NCI-H2227 treated with DMSO at 0.1 percent for 48 hours (cell line): ENCODE measurements at regions not wholly inside any gene's neighbourhood (a gene's known extent, or its start where the extent isn't known, plus 50 kb on each side); places are given as distances from the start of the nearest gene placed in this dataset.

Source experiments
- DNase-seq: peaks from one replicate; lab custom pipeline; 2025; lab: John Stamatoyannopoulos, UW

DNA sequence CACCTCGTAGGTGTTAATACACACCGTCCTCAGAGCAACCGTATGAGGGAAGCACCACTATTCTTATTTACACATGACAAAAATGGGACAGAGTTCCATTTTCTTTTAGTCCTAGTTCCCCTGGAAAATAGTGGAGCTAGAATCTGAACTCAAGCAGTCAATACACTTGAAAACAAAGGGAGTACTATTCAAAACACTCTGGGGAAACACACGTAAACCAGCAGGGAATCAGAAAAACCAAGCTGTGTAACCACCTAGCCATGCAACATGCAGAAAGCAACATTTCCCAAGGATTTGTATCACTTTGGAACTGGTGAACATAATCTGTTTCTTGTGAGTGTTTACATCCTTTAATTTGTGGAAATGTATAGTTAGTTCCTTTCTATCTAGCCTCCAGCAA, 208.2 kb downstream of the UBE2E3 start:
- no peak for DNase-seq

- peak; percentile 28 for DNase-seq
Observed at GRCh38 chr2:181189951-181190350, 209.5 kb downstream of the UBE2E3 start.

DNA sequence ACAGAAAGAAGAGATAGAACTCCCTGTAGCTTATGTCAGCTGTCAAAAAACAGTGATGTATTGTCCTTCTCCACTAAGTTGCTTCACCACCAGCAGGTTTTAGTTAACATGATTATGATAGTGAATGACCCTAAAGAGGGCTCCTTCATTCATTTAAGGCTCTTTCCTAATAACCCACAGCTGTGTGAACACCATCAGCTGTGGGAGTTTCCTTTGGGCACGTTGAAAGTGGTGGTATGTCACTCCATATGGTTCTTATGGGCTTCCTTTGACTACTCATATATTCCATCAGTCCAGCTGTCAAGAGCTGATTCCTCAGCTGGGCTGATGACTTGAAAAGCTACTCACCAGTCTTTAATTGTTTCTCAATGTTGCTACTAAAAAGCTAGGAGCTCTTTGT, 210.3 kb downstream of the UBE2E3 start:
- no peak for DNase-seq

GRCh38 chr2:181193550-181193949, 213.1 kb downstream of the UBE2E3 start:
- DNase-seq, result no peak

DNA sequence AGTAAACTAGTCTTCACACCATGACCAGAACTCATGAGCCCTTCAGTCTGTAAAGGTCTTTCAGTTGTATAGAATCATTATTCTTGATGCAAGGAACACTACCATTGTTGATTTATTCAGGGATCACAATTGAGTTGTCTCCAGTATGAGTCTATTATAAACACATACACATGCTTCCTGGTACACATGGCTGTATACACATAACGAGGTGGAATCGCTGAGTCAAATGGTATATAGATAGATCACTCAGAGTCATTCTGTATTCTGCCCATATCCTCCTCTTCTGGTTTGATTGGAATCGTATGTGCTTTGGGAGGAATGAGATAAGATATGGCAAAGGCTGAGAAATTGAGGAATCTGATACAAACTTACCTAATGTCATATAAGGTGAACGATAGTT, 216.0 kb downstream of the UBE2E3 start:
- DNase-seq, result no peak

GRCh38 chr2:181197140-181197760, 216.8 kb downstream of the UBE2E3 start:
- DNase-seq, result no peak

- no peak for DNase-seq
Observed at GRCh38 chr2:181198183-181198864, 217.9 kb downstream of the UBE2E3 start.

- no peak for DNase-seq
Observed at GRCh38 chr2:181203412-181203811, 223.0 kb downstream of the UBE2E3 start.

- DNase-seq, result no peak
Observed at GRCh38 chr2:181203916-181204315, 223.5 kb downstream of the UBE2E3 start.

DNA sequence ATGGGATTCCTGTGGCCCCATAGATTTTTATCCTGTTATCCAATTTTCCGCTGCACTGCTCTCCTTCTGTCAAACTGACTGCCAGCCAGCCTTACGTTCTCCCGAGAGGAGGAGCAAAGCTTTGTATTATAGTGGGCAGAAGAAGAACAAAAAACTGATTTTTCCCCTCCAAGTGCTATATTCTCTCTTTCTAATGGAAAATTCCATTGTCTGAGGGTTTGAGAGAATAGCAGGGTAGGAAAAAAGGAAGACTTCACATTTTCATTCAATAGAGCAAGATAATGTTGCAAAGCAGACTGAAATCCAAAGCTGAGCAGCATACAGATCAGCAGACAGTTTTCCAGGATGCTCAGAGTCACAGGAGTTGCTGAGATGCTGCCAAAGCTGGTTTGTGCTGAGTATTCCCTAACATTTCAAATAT, 238.0 kb downstream of the UBE2E3 start:
- no peak for DNase-seq

- DNase-seq, result no peak
Observed at GRCh38 chr2:181223234-181223633, 234.0 kb upstream of the ITGA4 start.

DNA sequence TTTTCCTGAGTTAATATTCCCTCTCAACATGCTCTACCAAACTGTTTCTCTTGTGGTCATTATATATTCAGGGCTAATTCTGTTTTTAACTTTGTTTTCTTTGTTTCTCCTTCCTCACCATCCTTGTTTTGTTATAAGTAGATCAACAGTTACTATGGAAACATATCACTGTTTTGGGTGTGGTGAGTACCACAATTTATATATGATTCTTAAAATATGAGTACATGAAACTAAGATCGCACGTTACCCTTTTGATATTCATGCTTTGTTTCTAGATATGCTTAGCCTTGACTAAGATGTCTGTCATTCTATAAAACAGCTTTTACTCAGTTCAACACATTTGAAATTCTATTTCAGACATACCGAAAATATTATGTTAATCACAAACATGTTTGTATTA, 232.3 kb upstream of the ITGA4 start:
- no peak for DNase-seq

GRCh38 chr2:181228661-181229060, 228.5 kb upstream of the ITGA4 start:
- no peak for DNase-seq

DNA sequence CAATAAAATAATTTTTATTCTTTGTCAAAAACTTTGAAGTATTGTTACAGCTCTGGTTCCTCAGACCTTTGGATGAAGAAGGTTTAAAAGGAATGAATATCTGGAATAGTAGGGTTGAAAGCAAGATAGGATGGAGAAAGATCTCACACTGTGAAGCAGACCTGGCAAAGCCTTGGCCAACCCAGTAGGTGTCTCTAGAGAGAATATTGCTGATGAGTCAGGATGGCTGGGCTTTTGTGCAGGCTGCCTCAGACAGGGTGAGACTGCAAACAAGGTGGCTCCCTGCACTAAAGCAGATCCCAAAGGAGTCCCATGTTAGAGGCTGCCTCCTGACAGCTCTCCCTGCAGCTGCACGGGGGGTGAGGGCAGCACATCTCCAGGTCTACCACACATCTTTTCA, 226.0 kb upstream of the ITGA4 start:
- DNase-seq, result no peak

DNA sequence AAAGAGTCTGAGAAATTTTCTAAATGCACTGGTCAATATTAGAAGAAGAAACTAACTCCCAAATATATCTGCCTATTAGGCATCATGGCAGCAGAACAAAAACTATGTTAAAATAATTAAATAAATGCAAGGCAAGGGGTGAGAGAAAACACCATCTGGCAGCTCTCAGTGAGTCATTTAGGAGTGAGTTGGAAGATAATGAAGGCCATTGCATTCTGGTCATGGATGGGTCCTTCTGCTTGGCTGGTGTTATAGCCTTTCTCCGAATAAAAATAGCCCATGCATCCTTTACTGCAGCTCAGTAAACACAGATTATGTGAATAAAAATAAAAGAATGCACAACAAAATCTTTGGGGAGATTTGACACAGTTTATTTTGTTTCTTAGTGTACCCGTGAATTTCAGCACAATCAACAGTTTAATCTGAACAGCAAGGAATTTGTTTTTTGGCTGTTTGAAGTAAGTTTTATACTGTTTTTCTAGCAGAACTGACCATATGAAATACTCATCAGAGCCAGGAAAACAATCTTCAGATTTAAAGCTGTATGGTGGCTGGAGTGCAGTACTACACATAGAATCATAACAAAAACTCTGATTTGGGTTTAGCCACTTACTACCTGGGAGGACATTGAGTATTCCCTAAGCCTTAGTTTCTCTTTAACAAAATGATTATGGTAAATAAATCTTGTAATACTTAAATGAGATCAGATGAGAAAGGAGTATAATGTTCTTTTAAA, 225.1 kb upstream of the ITGA4 start:
- DNase-seq, result peak; percentile 32

- DNase-seq, result no peak
Observed at GRCh38 chr2:181234487-181234891, 222.7 kb upstream of the ITGA4 start.

- no peak for DNase-seq
Observed at GRCh38 chr2:181235011-181235410, 222.2 kb upstream of the ITGA4 start.

DNA sequence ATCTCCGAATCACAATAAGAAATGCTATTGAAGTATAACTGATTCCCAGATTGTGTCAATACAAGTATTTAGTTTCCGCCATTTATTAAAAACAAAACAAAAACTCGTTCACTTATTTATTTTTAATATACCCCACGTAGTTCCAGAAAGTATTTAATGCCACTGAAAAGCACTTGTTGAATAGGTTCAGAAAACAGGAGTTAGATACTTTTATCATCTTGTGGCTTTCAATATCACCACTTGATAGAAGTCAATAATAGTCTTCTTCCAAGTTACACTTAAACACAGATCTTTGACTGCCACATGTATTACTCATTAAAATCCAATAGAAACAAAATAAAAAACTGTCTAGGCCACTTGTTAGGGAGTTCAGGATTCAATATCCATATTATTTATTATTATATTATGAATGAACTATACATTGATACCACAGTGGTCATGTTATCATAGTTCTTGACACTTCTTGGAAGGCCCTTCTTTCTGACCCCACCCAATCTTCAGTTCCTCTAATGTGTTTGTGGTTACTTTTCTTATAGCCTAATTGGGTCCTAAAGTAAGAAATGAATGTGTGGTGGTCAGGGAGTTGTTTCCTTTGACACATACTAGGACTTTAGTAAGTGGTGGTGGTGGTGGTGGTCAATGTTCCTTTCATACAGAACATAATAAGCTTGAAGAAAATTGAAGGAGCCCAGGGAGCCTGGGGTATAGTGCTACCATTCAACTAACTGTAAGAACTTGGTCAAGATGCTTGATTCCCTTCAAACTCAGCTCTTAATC, 221.3 kb upstream of the ITGA4 start:
- DNase-seq, result no peak

GRCh38 chr2:181239201-181239799, 217.9 kb upstream of the ITGA4 start:
- DNase-seq, result no peak

- no peak for DNase-seq
Observed at GRCh38 chr2:181240844-181241243, 216.3 kb upstream of the ITGA4 start.

DNA sequence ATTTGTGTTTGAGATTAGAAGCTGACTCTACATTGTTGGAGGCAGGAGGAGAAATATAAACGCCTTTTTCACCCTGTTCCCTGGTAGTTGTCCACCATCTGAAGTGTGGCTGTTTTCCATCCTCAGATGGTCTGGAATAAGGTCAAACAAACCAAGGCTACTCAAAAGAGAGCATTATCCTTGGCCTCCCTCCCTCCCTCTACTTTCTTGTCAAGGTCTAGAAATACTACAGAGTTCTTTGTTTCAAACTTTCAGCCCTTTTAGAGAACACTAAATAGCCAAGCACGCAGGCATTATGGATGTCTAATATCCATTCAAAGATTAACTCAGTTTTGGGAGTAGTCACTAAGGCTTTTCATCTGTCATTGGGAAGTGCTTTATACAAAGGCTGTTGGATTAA, 215.8 kb upstream of the ITGA4 start:
- no peak for DNase-seq

DNA sequence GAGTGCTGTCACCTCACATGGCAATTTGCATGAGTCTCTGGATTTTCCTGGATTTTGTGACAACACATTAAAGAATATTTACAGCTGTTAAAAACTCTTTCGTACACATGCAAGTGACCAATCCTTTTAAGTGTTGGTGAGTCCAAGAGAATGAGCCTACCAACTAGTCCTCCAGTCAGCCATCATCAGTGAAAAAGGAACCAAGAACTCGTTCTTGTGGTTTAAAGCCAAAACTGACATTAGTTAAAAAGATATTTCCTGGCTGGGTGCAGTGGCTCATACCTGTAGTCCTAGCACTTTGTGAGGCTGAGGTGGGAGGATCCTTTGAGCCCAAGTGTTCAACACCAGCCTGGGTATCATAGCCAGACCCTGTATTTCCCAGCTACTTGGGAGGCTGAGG, 215.4 kb upstream of the ITGA4 start:
- DNase-seq, result no peak
